ENCODE measurements at regions not wholly inside any gene's neighbourhood (a gene's known extent, or its start where the extent isn't known, plus 50 kb on each side); places are given as distances from the start of the nearest gene placed in this dataset.

DNA sequence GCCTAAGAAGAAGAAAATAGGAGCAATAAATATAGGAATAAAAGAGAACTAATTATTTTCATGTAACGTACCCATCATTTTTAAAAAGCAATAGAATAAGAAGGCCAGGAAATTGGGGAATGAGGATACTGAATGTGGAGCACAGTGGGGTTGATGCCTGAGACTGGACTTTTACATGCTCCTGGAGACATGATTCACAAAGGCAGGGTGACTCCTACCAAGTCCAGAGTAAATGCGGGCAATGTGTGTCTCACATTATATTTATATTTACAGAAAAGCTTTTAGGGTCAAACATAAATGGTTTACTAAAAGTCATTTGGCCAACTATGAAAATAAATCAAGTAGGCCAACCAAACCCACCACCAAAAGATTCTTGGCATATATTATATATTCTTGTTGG, 87.9 kb upstream of the COL5A2 start:
- no peak overlapping the region for H3K9ac ChIP-seq
- Mint-ChIP-seq H3K27ac (no peak overlapping the region), H3K9me3 (no peaks in the 10 kb centered on the region), H3K4me1 (no peaks in the 10 kb centered on the region), H3K4me3 (no peak overlapping the region), H3K36me3 (peaks cover 3% of the 10 kb centered on the region), H3K27me3 (ENCODE audit: insufficient read depth, low read depth) (no peaks in the 10 kb centered on the region)
- H3K4me3 ChIP-seq: no peak overlapping the region
- H2AFZ ChIP-seq (replicated peaks): no peak overlapping the region
- TF ChIP-seq EZH2 (IDR thresholded peaks at IDR 0.05): no peak
- no peak for DNase-seq (ENCODE audit: low spot score)
- H3K79me2 ChIP-seq (ENCODE audit: low read depth): no peaks in the 10 kb centered on the region
- no peaks in the 10 kb centered on the region for H3F3A ChIP-seq (ENCODE audit: low read depth)
- no peaks in the 10 kb centered on the region for H3K4me1 ChIP-seq
- H4K20me1 ChIP-seq (ENCODE audit: low read depth): no peaks in the 10 kb centered on the region
- H3K4me2 ChIP-seq: no peak overlapping the region
- H3K9me3 ChIP-seq (ENCODE audit: low read depth): no peaks in the 10 kb centered on the region
- H3K27me3 ChIP-seq: no peaks in the 10 kb centered on the region
- H3K36me3 ChIP-seq: no peaks in the 10 kb centered on the region
- H3K27ac ChIP-seq: no peak overlapping the region

DNA sequence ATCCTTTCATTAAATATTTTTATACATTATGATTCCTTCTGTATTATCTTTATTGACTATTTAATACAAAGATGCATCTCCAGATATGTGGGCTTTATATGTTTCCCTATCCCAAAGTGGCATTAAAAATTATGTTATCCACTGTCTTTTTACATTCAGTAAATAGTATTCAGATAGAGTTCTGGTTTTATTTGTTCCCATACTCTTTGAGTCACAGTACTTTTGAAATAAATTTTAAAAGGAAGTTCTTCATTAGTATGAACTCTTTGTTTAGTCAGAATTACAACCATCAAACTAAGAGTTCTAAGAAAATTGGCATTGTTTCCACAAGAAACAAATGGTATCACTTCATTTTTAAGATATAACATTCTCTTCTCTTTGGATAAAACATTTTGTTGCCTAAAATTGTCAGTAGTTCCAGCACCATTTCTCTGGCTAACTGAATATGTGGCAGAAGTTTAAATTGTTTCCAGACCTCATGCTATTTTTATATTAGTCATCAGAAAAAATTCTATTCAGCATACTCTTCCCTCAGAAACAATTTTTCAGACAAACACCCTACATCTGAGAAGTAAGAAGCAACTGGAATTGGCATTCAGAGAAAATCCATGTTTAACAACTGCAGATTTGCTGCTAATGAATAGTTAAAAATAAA, 88.5 kb upstream of the COL5A2 start:
- H3K4me2 ChIP-seq: no peak overlapping the region
- H3K4me1 ChIP-seq: no peaks in the 10 kb centered on the region

DNA sequence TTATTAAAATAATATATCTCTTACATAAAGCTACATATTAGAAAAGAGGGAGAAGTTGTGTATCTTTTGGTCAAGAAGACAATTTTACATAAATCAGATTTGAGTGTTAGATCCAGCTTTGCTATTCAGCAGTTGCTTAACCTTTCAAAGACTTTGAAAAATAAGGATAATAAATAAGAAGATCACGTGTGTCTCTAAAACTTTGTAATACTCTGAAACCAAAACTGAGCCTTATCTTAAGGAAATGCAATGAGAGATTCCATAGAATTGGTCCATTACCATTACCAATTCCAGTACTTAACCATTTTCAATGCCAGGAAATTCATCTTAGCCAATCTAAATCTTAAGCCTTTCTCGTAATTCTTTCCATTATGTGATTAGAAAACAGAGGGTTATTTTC, 89.2 kb upstream of the COL5A2 start:
- Histone ChIP-seq H3K4me3 (no peak overlapping the region), H3K79me2 (ENCODE audit: low read depth) (no peaks in the 10 kb centered on the region), H3K36me3 (no peaks in the 10 kb centered on the region), H4K20me1 (ENCODE audit: low read depth) (no peaks in the 10 kb centered on the region), H3K9me3 (ENCODE audit: low read depth) (no peaks in the 10 kb centered on the region), H3K4me1 (no peaks in the 10 kb centered on the region), H3K4me2 (no peak overlapping the region), H3K9ac (no peak overlapping the region), H3F3A (ENCODE audit: low read depth) (no peaks in the 10 kb centered on the region), H3K27me3 (no peaks in the 10 kb centered on the region), H2AFZ (replicated peaks) (no peak overlapping the region), H3K27ac (no peak overlapping the region)
- Mint-ChIP-seq H3K27ac (no peak overlapping the region), H3K27me3 (ENCODE audit: insufficient read depth, low read depth) (no peaks in the 10 kb centered on the region), H3K4me1 (no peaks in the 10 kb centered on the region), H3K4me3 (no peak overlapping the region), H3K9me3 (no peaks in the 10 kb centered on the region), H3K36me3 (peaks cover 3% of the 10 kb centered on the region)
- TF ChIP-seq EZH2 (IDR thresholded peaks at IDR 0.05) (no peak), CTCF (IDR thresholded peaks at IDR 0.05) (no peak), EZH2phosphoT487 (IDR thresholded peaks at IDR 0.05) (no peak)
- no peak for DNase-seq (ENCODE audit: low spot score)

More for the DNA sequence above, 88.5 kb upstream of the COL5A2 start:
- no peaks in the 10 kb centered on the region for H4K20me1 ChIP-seq (ENCODE audit: low read depth)
- no peaks in the 10 kb centered on the region for H3K4me1 Mint-ChIP-seq
- no peaks in the 10 kb centered on the region for H3K27me3 ChIP-seq
- no peak for DNase-seq (ENCODE audit: low spot score)
- no peak overlapping the region for H3K27ac Mint-ChIP-seq
- no peak overlapping the region for H3K4me3 Mint-ChIP-seq
- no peaks in the 10 kb centered on the region for H3K79me2 ChIP-seq (ENCODE audit: low read depth)
- no peak overlapping the region for H3K4me3 ChIP-seq
- H3K36me3 Mint-ChIP-seq: peaks cover 3% of the 10 kb centered on the region
- no peak for TF ChIP-seq EZH2 (IDR thresholded peaks at IDR 0.05)
- TF ChIP-seq EZH2phosphoT487 (IDR thresholded peaks at IDR 0.05): no peak
- TF ChIP-seq CTCF (IDR thresholded peaks at IDR 0.05): no peak
- no peak overlapping the region for H3K27ac ChIP-seq
- H3K9me3 Mint-ChIP-seq: no peaks in the 10 kb centered on the region
- H3F3A ChIP-seq (ENCODE audit: low read depth): no peaks in the 10 kb centered on the region
- no peak overlapping the region for H3K9ac ChIP-seq
- H2AFZ ChIP-seq (replicated peaks): no peak overlapping the region
- H3K27me3 Mint-ChIP-seq (ENCODE audit: insufficient read depth, low read depth): no peaks in the 10 kb centered on the region
- no peaks in the 10 kb centered on the region for H3K36me3 ChIP-seq
- H3K9me3 ChIP-seq (ENCODE audit: low read depth): no peaks in the 10 kb centered on the region

DNA sequence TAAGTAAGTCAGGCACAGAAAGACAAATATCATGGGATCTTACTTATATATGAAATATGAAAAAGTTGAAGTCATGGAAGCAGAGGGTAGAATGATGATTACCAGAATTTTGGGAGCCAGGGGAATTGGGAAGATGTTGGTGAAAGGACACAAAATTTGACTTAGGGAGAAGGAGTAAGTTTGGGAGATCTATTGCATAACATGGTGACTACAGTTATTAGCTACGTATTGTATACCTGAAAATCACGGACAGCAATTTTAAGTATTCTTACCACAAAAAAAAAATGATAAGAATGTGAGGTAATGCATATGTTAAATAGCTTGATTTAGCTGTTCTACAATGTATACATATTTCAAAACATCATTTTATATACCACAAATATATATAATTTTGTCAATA, 94.2 kb upstream of the COL5A2 start:
- H3K27ac Mint-ChIP-seq: no peak overlapping the region
- H3K9me3 Mint-ChIP-seq: no peaks in the 10 kb centered on the region
- Histone ChIP-seq H3K4me2 (no peak overlapping the region), H3K4me3 (no peak overlapping the region), H3K27me3 (no peaks in the 10 kb centered on the region), H4K20me1 (ENCODE audit: low read depth) (no peaks in the 10 kb centered on the region), H3F3A (ENCODE audit: low read depth) (no peaks in the 10 kb centered on the region), H2AFZ (replicated peaks) (no peak overlapping the region), H3K9ac (no peak overlapping the region), H3K36me3 (no peaks in the 10 kb centered on the region), H3K4me1 (no peaks in the 10 kb centered on the region), H3K9me3 (ENCODE audit: low read depth) (no peaks in the 10 kb centered on the region), H3K79me2 (ENCODE audit: low read depth) (no peaks in the 10 kb centered on the region), H3K27ac (no peak overlapping the region)
- no peaks in the 10 kb centered on the region for H3K4me1 Mint-ChIP-seq
- no peaks in the 10 kb centered on the region for H3K27me3 Mint-ChIP-seq (ENCODE audit: insufficient read depth, low read depth)
- DNase-seq (ENCODE audit: low spot score): no peak
- no peak for TF ChIP-seq EZH2phosphoT487 (IDR thresholded peaks at IDR 0.05)
- no peak for TF ChIP-seq EZH2 (IDR thresholded peaks at IDR 0.05)
- no peak for TF ChIP-seq CTCF (IDR thresholded peaks at IDR 0.05)
- peaks cover 3% of the 10 kb centered on the region for H3K36me3 Mint-ChIP-seq
- no peak overlapping the region for H3K4me3 Mint-ChIP-seq
